Gastroesophageal sphincter (tissue), 2 donors: ENCODE measurements at regions not wholly inside any gene's neighbourhood (a gene's known extent, or its start where the extent isn't known, plus 50 kb on each side); places are given as distances from the start of the nearest gene placed in this dataset.

Experiments
- EP300 ChIP-seq: sonication (generic); formaldehyde crosslinking; IDR thresholded peaks from one replicate; pipeline ENCODE4 v1.6.1; 2017; ENCODE audit warnings: antibody characterized with exemption, mild to moderate bottlenecking
- POLR2A ChIP-seq, 2 donors: fragments of 450-650 bp; IDR thresholded peaks; one replicate each; pipeline ENCODE4 v1.6.1; 2017; ENCODE audit warnings: antibody characterized with exemption in 2 of 2, mild to moderate bottlenecking in 2 of 2, moderate library complexity in 1 of 2

DNA sequence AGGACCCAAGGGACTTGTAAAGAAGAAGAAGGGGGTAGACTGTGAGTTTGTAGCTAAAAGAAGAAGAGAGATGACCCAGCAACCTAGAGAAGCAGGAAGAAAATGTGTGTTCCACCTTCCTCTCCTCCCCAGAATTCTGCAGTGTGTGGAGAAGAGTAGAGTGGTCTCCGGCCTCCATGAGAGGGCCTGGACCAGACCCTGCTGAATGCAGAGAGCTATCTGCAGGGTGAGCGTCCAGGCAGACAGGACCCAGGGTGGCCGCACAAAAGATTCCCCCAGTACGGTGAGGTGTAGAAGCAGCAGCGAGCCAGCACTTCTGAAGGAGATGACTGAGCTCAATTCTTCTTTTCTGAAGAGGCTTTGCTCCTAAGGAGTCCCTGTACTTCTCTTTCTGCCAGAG is 239.7 kb upstream of the ANKRD30A start:
- TF ChIP-seq EP300 (no peak), POLR2A (IDR thresholded peaks at IDR 0.05) (no peak)
